ENCODE measurements at regions not wholly inside any gene's neighbourhood (a gene's known extent, or its start where the extent isn't known, plus 50 kb on each side); places are given as distances from the start of the nearest gene placed in this dataset.

- intact Hi-C loops (cut with DNase I), result no loop called here
- H3K9me3 ChIP-seq, result no peaks in the 10 kb centered on the region
- H3K4me1 ChIP-seq, result no peaks in the 10 kb centered on the region
- no peaks in the 10 kb centered on the region for H3K36me3 ChIP-seq
- ATAC-seq, result no peak
- H3K4me3 ChIP-seq, result no peak overlapping the region
- no peaks in the 10 kb centered on the region for H3K27me3 ChIP-seq (ENCODE audit: low read depth)
- TF ChIP-seq CTCF (IDR thresholded peaks at IDR 0.05), result no peak
- H3K27ac ChIP-seq, result no peak overlapping the region
- DNase-seq, result no peak
Observed at GRCh38 chr18:22731398-22731797, 201.7 kb upstream of the RBBP8 start.

GRCh38 chr18:22734105-22734661 is 198.9 kb upstream of the RBBP8 start:
- ATAC-seq, result no peak

GRCh38 chr18:22734791-22735627 is 198.1 kb upstream of the RBBP8 start:
- ATAC-seq, result no peak
- H3K27me3 ChIP-seq (ENCODE audit: low read depth), result no peaks in the 10 kb centered on the region
- H3K4me3 ChIP-seq, result no peak overlapping the region
- no peak for TF ChIP-seq CTCF (IDR thresholded peaks at IDR 0.05)
- intact Hi-C loops (cut with DNase I), result no loop called here
- no peak overlapping the region for H3K27ac ChIP-seq
- no peaks in the 10 kb centered on the region for H3K9me3 ChIP-seq
- H3K4me1 ChIP-seq, result no peaks in the 10 kb centered on the region
- DNase-seq, result no peak
- H3K36me3 ChIP-seq, result no peaks in the 10 kb centered on the region

More at GRCh38 chr18:22734105-22734661, 198.9 kb upstream of the RBBP8 start:
- intact Hi-C loops (cut with DNase I), result no loop called here
- H3K9me3 ChIP-seq, result no peaks in the 10 kb centered on the region
- no peaks in the 10 kb centered on the region for H3K36me3 ChIP-seq
- no peak for DNase-seq
- H3K4me1 ChIP-seq, result no peaks in the 10 kb centered on the region
- no peak for TF ChIP-seq CTCF (IDR thresholded peaks at IDR 0.05)
- no peak overlapping the region for H3K27ac ChIP-seq
- no peak overlapping the region for H3K4me3 ChIP-seq
- no peaks in the 10 kb centered on the region for H3K27me3 ChIP-seq (ENCODE audit: low read depth)

GRCh38 chr18:22737054-22737453 is 196.1 kb upstream of the RBBP8 start:
- DNase-seq, result no peak
- Histone ChIP-seq H3K9me3 (no peaks in the 10 kb centered on the region), H3K4me3 (no peak overlapping the region), H3K27ac (no peak overlapping the region), H3K4me1 (no peaks in the 10 kb centered on the region), H3K36me3 (no peaks in the 10 kb centered on the region), H3K27me3 (ENCODE audit: low read depth) (no peaks in the 10 kb centered on the region)
- intact Hi-C loops (cut with DNase I), result no loop called here
- no peak for ATAC-seq
- no peak for TF ChIP-seq CTCF (IDR thresholded peaks at IDR 0.05)

- DNase-seq, result no peak
- no peak for TF ChIP-seq CTCF (IDR thresholded peaks at IDR 0.05)
- intact Hi-C loops (cut with DNase I), result no loop called here
Observed at GRCh38 chr18:22739061-22739642, 194.0 kb upstream of the RBBP8 start.

More at GRCh38 chr18:22739061-22739642, 194.0 kb upstream of the RBBP8 start:
- Histone ChIP-seq H3K4me1 (no peaks in the 10 kb centered on the region), H3K4me3 (no peak overlapping the region), H3K27ac (no peak overlapping the region), H3K9me3 (no peaks in the 10 kb centered on the region), H3K36me3 (no peaks in the 10 kb centered on the region), H3K27me3 (ENCODE audit: low read depth) (no peaks in the 10 kb centered on the region)
- ATAC-seq, result no peak
